ENCODE measurements at regions not wholly inside any gene's neighbourhood (a gene's known extent, or its start where the extent isn't known, plus 50 kb on each side); places are given as distances from the start of the nearest gene placed in this dataset.
"Not testable (repeated sequence)": the region's sequence is repeated elsewhere in the genome, so short reads cannot be mapped to it uniquely, and the experiment has no call there.

DNA sequence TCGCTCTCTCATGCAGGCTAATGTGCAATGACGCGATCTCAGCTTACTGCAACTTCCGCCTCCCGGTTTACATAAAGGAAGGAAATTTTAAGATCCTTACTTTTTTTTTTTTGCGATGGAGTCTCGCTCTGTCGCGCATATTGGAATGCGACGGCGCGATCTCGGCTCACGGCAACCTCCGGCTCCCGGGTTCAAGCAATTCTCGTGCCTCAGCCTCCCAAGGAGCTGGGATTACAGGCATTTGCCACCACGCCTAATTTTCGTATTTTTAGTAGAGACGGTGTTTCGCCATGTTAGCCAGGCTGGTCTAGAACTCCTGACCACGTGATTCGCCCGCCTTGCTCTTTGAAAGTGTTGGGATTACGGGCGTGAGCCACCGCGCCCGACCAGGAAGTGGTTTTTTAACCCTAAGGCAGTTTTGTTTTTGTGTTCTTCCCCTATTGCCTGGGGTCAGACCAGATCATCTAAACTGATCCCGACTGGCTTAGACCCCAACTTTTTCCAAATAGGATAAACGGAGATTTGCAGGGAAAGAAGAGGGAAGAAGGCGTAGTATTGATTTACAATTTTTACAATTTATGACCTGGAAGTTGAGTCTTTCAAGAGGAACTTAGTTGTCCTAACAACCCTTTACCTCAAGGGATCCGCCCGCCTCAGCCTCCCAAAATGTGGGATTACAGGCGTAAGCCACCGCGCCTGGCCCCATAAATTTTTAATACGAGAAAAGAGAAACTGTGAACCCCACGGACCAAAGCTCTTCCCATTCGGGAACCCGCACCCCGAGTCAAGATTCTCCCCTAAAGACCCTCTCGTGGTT lies 142.0 kb downstream of the ZNF737 start:
- no peak for DNase-seq (ENCODE audit: extremely low spot score)
- Histone ChIP-seq H3K4me3 (ENCODE audit: low read depth, low read length) (peak overlapping the region; percentile 63), H3K4me1 (ENCODE audit: insufficient read depth) (no peaks in the 10 kb centered on the region), H3K36me3 (ENCODE audit: insufficient read depth) (no peaks in the 10 kb centered on the region), H3K27ac (ENCODE audit: low read depth) (peak overlapping the region; percentile 93)
- 6% methylated on average over 44 of the region's 44 CpGs for whole genome bisulfite sequencing

DNA sequence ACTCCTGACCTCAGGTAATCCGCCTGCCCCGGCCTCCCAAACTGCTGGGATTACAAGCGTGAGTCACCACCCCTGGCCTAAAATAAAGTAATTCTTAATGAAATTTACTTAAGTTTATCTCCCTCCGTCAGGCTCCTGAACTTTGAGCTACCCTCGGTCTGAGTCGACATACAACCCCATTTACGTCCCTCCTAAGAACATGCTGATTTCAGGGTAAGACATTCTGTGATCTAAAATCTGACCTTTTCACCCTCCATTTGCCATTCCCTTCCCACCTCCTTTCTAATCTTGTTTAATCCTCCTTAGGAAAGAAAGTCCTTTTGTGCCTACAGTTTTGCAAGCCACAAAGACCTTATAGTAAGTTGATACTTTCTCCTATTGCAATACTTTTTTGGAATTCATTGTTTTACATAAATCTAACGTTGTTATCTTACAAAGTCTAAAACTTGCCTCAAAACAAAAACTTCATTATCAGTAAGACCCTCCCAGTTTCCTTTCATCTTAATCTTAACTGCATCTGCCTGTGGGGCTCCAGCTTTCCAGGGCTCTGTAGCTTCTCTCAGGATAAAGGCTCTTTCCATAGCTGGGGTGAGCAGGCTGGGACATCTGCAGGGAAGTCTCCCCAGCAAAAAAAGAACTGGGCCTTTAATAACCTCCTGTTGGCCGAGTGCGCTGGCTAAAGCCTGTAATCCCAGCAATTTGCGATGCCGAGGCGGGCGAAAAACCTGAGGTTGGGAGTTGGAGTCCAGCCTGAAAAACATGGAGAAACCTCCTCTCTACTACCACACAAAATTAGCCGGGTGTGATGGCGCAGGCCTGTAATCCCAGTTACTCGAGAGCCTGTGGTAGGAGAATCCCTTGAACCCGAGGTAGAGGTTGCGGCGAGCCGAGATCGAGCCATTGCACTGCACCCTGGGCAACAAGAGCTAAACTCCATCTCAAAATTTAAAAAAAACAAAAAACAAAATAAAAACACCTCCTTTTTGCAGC lies 143.1 kb downstream of the ZNF737 start:
- no peak for DNase-seq (ENCODE audit: extremely low spot score)
- Histone ChIP-seq H3K4me1 (ENCODE audit: insufficient read depth) (no peaks in the 10 kb centered on the region), H3K36me3 (ENCODE audit: insufficient read depth) (no peaks in the 10 kb centered on the region), H3K4me3 (ENCODE audit: low read depth, low read length) (no peak overlapping the region), H3K27ac (ENCODE audit: low read depth) (no peak overlapping the region)
- 52% methylated on average over 22 of the region's 22 CpGs for WGBS

DNA sequence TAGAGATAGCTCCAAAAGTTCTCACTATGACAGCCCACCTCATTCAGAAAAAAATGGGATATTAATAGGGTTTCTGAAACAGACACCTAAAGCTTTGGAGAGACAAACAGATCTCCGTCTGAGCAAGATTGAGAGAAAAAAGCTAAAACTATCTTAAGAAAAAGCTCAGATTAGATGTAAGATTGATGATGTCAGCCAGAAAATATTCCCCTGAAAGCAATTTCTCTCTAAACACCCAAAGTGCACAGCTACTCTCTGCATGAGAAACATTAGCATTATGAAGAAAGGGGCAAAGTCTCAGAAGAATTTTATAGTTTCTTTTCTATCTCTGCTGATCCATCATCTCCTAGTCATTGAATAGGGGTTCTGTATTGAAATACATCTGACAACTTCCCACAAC lies 148.9 kb downstream of the ZNF737 start:
- 74% methylated on average over 1 of the region's 1 CpG for WGBS

GRCh38 chr19:20414120-20414519 lies 151.5 kb downstream of the ZNF737 start:
- H3K4me3 ChIP-seq (ENCODE audit: low read depth, low read length) = no peak overlapping the region
- H3K36me3 ChIP-seq (ENCODE audit: insufficient read depth) = no peaks in the 10 kb centered on the region
- whole genome bisulfite sequencing = 88% methylated on average over 2 of the region's 2 CpGs
- H3K27ac ChIP-seq (ENCODE audit: low read depth) = no peak overlapping the region
- DNase-seq (ENCODE audit: extremely low spot score) = no peak
- no peaks in the 10 kb centered on the region for H3K4me1 ChIP-seq (ENCODE audit: insufficient read depth)

More for the DNA sequence above, 148.9 kb downstream of the ZNF737 start:
- Histone ChIP-seq H3K4me3 (ENCODE audit: low read depth, low read length) (no peak overlapping the region), H3K36me3 (ENCODE audit: insufficient read depth) (no peaks in the 10 kb centered on the region), H3K27ac (ENCODE audit: low read depth) (no peak overlapping the region), H3K4me1 (ENCODE audit: insufficient read depth) (no peaks in the 10 kb centered on the region)
- no peak for DNase-seq (ENCODE audit: extremely low spot score)

DNA sequence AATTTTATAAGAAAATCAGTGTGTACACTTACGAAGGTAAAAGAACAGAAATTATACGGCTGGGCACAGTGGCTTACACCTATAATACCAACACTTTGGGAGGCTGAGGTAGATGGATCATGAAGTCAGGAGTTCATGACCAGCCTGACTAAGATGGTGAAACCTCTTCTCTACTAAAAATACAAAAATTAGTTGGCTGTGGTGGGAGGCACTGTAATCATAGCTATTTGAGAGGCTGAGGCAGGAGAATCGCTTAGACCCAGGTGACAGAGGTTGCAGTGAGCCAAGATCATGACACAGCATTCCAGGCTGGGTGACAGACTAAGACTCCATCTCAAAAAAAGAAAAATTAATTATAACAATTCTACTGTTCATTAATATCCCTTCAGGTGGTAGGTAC lies 151.9 kb downstream of the ZNF737 start:
- Histone ChIP-seq H3K4me1 (ENCODE audit: insufficient read depth) (no peaks in the 10 kb centered on the region), H3K27ac (ENCODE audit: low read depth) (no peak overlapping the region), H3K36me3 (ENCODE audit: insufficient read depth) (no peaks in the 10 kb centered on the region), H3K4me3 (ENCODE audit: low read depth, low read length) (no peak overlapping the region)
- no peak for DNase-seq (ENCODE audit: extremely low spot score)
- 93% methylated on average over 3 of the region's 3 CpGs for WGBS

DNA sequence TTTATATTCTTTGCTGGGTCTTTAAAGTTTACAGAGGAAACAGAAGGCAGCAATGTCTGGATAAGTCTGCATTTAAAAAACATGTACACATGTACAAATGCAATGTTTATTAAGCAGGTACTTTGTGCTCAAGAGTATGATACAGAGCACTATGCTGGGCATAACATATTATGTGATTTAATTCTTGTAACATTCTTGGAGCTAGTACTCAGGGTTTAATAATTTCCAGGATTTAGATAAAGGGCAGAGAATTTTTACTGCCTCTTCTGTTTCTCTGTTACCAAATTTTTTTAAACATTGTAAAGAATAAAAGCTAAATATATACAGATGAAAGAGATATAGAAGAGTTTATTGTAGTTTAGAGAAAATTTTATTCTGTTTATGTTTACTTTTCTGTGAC lies 152.7 kb downstream of the ZNF737 start:
- Histone ChIP-seq H3K4me3 (ENCODE audit: low read depth, low read length) (no peak overlapping the region), H3K27ac (ENCODE audit: low read depth) (no peak overlapping the region), H3K4me1 (ENCODE audit: insufficient read depth) (no peaks in the 10 kb centered on the region), H3K36me3 (ENCODE audit: insufficient read depth) (no peaks in the 10 kb centered on the region)
- no peak for DNase-seq (ENCODE audit: extremely low spot score)

DNA sequence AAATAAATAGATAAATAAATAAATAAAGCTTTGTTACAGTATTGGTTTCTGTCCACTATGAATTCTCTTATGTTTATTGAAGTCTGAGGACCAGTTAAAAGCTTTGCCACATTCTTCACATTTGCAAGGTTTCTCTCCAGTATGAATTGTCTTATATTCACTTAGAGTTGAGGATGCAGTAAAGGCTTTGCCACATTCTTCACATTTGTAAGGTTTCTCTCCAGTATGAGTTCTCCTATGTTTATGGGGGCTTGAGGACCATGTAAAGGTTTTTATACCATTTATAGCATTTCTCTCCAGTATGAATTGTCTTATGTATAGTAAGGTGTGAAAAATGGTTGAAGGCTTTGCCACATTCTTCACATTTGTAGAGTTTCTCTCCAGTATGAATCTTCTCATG lies 168.3 kb downstream of the ZNF737 start:
- H3K36me3 ChIP-seq (ENCODE audit: insufficient read depth) = no peaks in the 10 kb centered on the region
- H3K4me3 ChIP-seq (ENCODE audit: low read depth, low read length) = no peak overlapping the region
- H3K27ac ChIP-seq (ENCODE audit: low read depth) = no peak overlapping the region
- no peaks in the 10 kb centered on the region for H3K4me1 ChIP-seq (ENCODE audit: insufficient read depth)
- DNase-seq (ENCODE audit: extremely low spot score) = no peak

- Histone ChIP-seq H3K4me1 (ENCODE audit: insufficient read depth) (no peaks in the 10 kb centered on the region), H3K36me3 (ENCODE audit: insufficient read depth) (no peaks in the 10 kb centered on the region), H3K27ac (ENCODE audit: low read depth) (no peak overlapping the region), H3K4me3 (ENCODE audit: low read depth, low read length) (no peak overlapping the region)
- 65% methylated on average over 6 of the region's 6 CpGs for WGBS
- no peak for DNase-seq (ENCODE audit: extremely low spot score)
These were observed 176.8 kb downstream of the ZNF737 start for GRCh38 chr19:20388706-20389225.

DNA sequence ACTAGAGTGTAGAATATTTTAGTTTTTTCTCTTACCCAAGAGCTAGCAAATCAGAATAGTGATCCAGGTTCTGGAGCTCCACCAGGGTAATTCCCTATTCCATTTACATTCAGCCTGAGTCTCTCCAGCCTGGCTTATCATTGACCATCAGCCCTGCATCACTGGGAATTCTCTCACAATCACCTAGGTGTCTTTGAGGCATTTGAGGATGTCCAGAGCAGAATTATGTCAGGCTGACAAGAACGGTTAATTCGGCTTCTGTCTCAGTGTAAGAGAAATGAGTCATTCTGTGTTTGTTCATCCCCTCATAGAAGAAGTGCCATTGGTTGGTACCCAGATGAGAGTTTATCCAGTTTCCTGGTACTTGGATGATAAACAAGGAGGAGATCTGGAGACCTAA lies 180.5 kb downstream of the ZNF737 start:
- Histone ChIP-seq H3K4me1 (ENCODE audit: insufficient read depth) (no peaks in the 10 kb centered on the region), H3K4me3 (ENCODE audit: low read depth, low read length) (no peak overlapping the region), H3K27ac (ENCODE audit: low read depth) (no peak overlapping the region), H3K36me3 (ENCODE audit: insufficient read depth) (no peaks in the 10 kb centered on the region)
- DNase-seq (ENCODE audit: extremely low spot score) = no peak
- WGBS = 72% methylated on average over 2 of the region's 2 CpGs

- DNase-seq (ENCODE audit: extremely low spot score) = no peak
- WGBS = 32% methylated on average over 6 of the region's 6 CpGs
- Histone ChIP-seq H3K4me1 (ENCODE audit: insufficient read depth) (no peaks in the 10 kb centered on the region), H3K4me3 (ENCODE audit: low read depth, low read length) (no peak overlapping the region), H3K36me3 (ENCODE audit: insufficient read depth) (no peaks in the 10 kb centered on the region), H3K27ac (ENCODE audit: low read depth) (no peak overlapping the region)
These were observed 193.7 kb downstream of the ZNF737 start for GRCh38 chr19:20371911-20372310.

DNA sequence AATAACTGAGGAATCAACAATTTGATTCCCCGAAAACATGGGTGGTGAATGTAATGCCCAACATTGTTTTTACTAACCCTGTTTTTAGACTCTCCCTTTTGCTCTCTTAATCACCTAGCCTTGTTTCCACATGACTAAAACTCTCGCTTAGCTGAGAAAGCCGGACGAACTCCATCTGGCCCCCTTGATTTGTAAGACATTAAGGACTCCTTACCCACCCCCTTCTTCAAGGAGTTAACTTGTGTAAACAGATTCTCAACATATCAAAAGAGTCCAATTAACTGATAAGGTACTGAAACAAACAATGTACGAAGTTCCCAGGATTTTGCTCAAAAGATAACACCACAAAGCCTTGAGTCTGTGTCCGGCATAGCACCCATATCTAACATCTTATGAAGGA lies 194.3 kb downstream of the ZNF737 start:
- not testable (repeated sequence) for DNase-seq (ENCODE audit: extremely low spot score); H3K4me3 ChIP-seq (ENCODE audit: low read depth, low read length); H3K27ac ChIP-seq (ENCODE audit: low read depth); H3K36me3 ChIP-seq (ENCODE audit: insufficient read depth); H3K4me1 ChIP-seq (ENCODE audit: insufficient read depth)
- WGBS = 40% methylated on average over 6 of the region's 6 CpGs

- DNase-seq (ENCODE audit: extremely low spot score) = peak; percentile 10
- H3K36me3 ChIP-seq (ENCODE audit: insufficient read depth) = no peaks in the 10 kb centered on the region
- H3K4me3 ChIP-seq (ENCODE audit: low read depth, low read length) = no peak overlapping the region
- WGBS = 36% methylated on average over 8 of the region's 8 CpGs
- H3K27ac ChIP-seq (ENCODE audit: low read depth) = no peak overlapping the region
- H3K4me1 ChIP-seq (ENCODE audit: insufficient read depth) = no peaks in the 10 kb centered on the region
These were observed 197.7 kb downstream of the ZNF737 start for GRCh38 chr19:20367811-20368294.

GRCh38 chr19:20365146-20365545 lies 198.1 kb downstream of the ZNF486 start:
- 16% methylated on average over 6 of the region's 6 CpGs for WGBS
- Histone ChIP-seq H3K27ac (ENCODE audit: low read depth) (no peak overlapping the region), H3K4me1 (ENCODE audit: insufficient read depth) (no peaks in the 10 kb centered on the region), H3K4me3 (ENCODE audit: low read depth, low read length) (no peak overlapping the region), H3K36me3 (ENCODE audit: insufficient read depth) (no peaks in the 10 kb centered on the region)
- no peak for DNase-seq (ENCODE audit: extremely low spot score)

All from urinary bladder (tissue), 3 donors.